ENCODE measurements at regions not wholly inside any gene's neighbourhood (a gene's known extent, or its start where the extent isn't known, plus 50 kb on each side); places are given as distances from the start of the nearest gene placed in this dataset.

- no peak overlapping the region for H3K4ac ChIP-seq (ENCODE audit: low read depth, low read length)
- H3K4me1 ChIP-seq (ENCODE audit: insufficient read depth, low read length), result no peaks in the 10 kb centered on the region
- H3K27ac ChIP-seq (ENCODE audit: insufficient read length, low read depth, low read length), result no peak overlapping the region
- no peaks in the 10 kb centered on the region for H3K79me2 ChIP-seq (ENCODE audit: insufficient read depth, low read length)
- TF ChIP-seq, protein P1, sequence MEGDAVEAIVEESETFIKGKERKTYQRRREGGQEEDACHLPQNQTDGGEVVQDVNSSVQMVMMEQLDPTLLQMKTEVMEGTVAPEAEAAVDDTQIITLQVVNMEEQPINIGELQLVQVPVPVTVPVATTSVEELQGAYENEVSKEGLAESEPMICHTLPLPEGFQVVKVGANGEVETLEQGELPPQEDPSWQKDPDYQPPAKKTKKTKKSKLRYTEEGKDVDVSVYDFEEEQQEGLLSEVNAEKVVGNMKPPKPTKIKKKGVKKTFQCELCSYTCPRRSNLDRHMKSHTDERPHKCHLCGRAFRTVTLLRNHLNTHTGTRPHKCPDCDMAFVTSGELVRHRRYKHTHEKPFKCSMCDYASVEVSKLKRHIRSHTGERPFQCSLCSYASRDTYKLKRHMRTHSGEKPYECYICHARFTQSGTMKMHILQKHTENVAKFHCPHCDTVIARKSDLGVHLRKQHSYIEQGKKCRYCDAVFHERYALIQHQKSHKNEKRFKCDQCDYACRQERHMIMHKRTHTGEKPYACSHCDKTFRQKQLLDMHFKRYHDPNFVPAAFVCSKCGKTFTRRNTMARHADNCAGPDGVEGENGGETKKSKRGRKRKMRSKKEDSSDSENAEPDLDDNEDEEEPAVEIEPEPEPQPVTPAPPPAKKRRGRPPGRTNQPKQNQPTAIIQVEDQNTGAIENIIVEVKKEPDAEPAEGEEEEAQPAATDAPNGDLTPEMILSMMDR (conservative IDR thresholded peaks at IDR 0.05), result no peak
- no peak overlapping the region for H3K18ac ChIP-seq (ENCODE audit: insufficient read length, low read depth, low read length)
- H4K5ac ChIP-seq (ENCODE audit: insufficient read length, low read depth, low read length), result no peak overlapping the region
- no peak overlapping the region for H4K8ac ChIP-seq (replicated peaks; ENCODE audit: insufficient read length, low read depth, low read length)
- Mint-ChIP-seq H3K36me3 (ENCODE audit: insufficient read depth in 1 of 3, low read depth in 3 of 3) (no peaks in the 10 kb centered on the region; a peak in 1 of 7 replicates), H3K27me3 (ENCODE audit: low read depth) (no peaks in the 10 kb centered on the region), H3K4me1 (0 out of 4 replicates have a peak, but pooled peaks cover 2 to 4% of the 10 kb centered on the region in 2 experiments), H3K4me3 (no peak overlapping the region), H3K9me3 (peaks cover 58 to 74% of the 10 kb centered on the region in 2 experiments), H3K27ac (no peak overlapping the region)
- WGBS (ENCODE audit: extremely low coverage, insufficient read length, low lambda C conversion rate), result no CpG with 5 or more reads among the region's 4 CpGs
- H3K56ac ChIP-seq (ENCODE audit: insufficient read length, low read depth, low read length), result no peak overlapping the region
- no peak overlapping the region for H3K23ac ChIP-seq (ENCODE audit: insufficient read length, low read depth, low read length)
- H2AFZ ChIP-seq (ENCODE audit: low read length), result no peak overlapping the region
- no peak overlapping the region for H2BK12ac ChIP-seq (ENCODE audit: insufficient read length, low read depth, low read length)
- no peak overlapping the region for H3K9ac ChIP-seq (ENCODE audit: extremely low read depth, insufficient read length, low read length)
- H4K91ac ChIP-seq (ENCODE audit: insufficient read length, low read depth, low read length), result no peak overlapping the region
- H2AK5ac ChIP-seq (ENCODE audit: insufficient read length, low read length), result no peak overlapping the region
- no peak overlapping the region for H3K4me2 ChIP-seq (ENCODE audit: insufficient read depth, insufficient read length, low read length)
- no peaks in the 10 kb centered on the region for H3K23me2 ChIP-seq (ENCODE audit: insufficient read length, low read depth, low read length, poor library complexity, severe bottlenecking)
- H2BK120ac ChIP-seq (ENCODE audit: low read depth, low read length, poor library complexity, severe bottlenecking), result no peak overlapping the region
- no peak overlapping the region for H3K14ac ChIP-seq (ENCODE audit: insufficient read depth, low read length)
- H3T11ph ChIP-seq (ENCODE audit: low read length), result no peak overlapping the region
- no peak overlapping the region for H2BK15ac ChIP-seq (ENCODE audit: low read depth, low read length)
- H2BK5ac ChIP-seq (ENCODE audit: insufficient read length, low read length), result no peak overlapping the region
- H3K27me3 ChIP-seq (ENCODE audit: insufficient read depth, low read length), result no peaks in the 10 kb centered on the region
- no peaks in the 10 kb centered on the region for H3K9me3 ChIP-seq (ENCODE audit: control insufficient read depth, low read depth, low read length)
- no peaks in the 10 kb centered on the region for H4K20me1 ChIP-seq (ENCODE audit: control insufficient read depth, insufficient read depth, insufficient read length)
- no peak overlapping the region for H2BK20ac ChIP-seq (ENCODE audit: low read depth, low read length, poor library complexity, severe bottlenecking)
- no peaks in the 10 kb centered on the region for H3K79me1 ChIP-seq (ENCODE audit: insufficient read depth, low read depth, low read length, poor library complexity, severe bottlenecking)
- no peak for DNase-seq
Observed at GRCh38 chrX:35150052-35150451, 207.5 kb downstream of the FAM47B start.
